HG02623 (cell line): ENCODE measurements at regions not wholly inside any gene's neighbourhood (a gene's known extent, or its start where the extent isn't known, plus 50 kb on each side); places are given as distances from the start of the nearest gene placed in this dataset.

ENCODE experiments used
- ATAC-seq: cut with Tn5 transposase; IDR thresholded peaks from one replicate; pipeline ENCODE4 v1.9.1; 2021; ENCODE audit warnings: moderate library complexity; ENCODE audit not compliant: unreplicated experiment

GRCh38 chr1:185515696-185516095 is 198.7 kb upstream of the IVNS1ABP start:
- no peak for ATAC-seq

DNA sequence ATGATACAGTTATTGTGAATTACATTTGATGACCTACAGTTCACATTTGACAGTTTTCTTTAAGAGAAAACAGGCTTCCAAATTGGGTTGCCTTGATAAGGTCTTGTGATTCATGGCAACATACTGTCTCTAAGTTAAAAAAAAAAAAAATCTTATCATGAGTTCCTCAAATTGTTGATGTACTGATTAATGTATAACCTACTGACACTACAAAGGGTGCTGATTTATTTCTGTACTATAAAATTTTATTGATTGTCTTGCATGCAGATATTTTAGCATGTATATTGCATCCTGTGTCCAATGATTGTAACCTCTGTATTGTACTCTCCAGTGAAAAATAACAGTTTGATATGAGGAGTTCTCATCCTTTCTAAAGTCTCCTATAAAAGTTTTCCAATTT is 197.3 kb upstream of the IVNS1ABP start:
- no peak for ATAC-seq

- ATAC-seq, result no peak
Measured at GRCh38 chr1:185512442-185512841, 195.4 kb upstream of the IVNS1ABP start.

- ATAC-seq, result no peak
Measured at GRCh38 chr1:185501099-185501498, 184.1 kb upstream of the IVNS1ABP start.

DNA sequence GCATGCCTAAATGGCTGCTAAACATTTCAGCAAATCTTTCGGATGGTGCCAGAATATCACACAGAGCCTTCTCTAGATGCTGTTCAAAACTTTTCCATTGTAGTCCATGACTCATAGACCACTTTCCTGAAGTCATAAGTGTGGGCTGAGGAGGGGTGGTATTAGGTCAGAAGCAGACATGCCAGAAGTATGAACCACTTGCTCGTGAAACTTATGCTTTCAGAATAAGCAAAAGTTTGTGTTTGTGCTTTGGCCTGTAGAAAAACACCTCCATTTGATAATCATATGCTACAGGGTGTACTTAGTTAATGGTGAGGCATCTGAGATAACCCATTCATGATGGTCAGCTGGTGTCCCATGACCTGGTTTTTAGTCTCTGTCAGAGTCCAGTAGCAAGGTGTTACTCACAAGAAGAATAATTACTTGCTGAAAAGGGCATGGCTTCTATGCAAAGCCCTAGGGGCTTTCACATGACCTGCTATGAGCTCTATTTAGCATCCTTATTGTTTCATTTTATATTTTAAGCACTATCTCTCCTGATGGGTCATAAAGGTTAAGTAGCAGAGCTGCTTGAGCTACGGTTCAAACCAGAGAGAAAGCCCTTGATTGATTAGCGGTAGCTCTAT is 183.1 kb upstream of the IVNS1ABP start:
- no peak for ATAC-seq

- no peak for ATAC-seq
Measured at GRCh38 chr1:185498207-185498606, 181.2 kb upstream of the IVNS1ABP start.

- no peak for ATAC-seq
Measured at GRCh38 chr1:185497177-185497576, 180.1 kb upstream of the IVNS1ABP start.

DNA sequence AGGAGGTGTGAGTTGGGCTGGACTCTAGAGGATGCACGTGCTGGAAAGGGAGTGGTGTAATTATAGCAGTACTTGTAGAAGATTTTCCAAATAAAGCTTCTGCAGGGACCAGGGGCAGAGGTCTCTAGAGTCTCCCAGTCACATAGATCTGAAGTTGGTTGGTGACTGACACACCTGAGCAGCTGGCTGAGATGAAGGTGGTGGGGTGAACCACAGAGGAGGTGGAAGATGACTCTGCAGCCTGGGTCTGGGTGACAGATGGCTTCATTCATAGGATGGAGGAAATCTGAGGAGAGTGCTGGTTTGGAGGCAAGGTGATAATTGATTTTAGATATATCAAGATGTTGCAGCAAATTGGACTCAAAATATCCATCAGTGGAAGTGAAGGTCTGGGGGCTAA is 178.9 kb upstream of the IVNS1ABP start:
- ATAC-seq, result no peak

DNA sequence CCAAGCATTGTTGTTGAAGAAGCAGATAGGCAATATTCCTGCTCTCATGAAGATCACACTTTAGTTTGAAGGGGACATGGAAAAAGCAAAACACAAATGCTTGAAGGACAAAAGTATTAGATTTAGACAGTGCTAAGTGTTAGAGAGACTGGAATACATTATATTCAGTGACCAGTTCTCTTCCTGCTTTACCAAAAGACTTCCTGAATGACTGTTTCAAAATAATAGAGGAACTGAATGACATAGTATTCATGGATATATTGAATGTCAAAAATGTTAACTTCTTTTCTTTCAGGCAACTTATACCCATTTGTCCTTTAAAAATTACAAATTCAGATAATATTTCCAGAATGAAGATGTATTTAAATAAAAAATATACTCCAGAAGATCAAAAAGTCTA is 178.0 kb upstream of the IVNS1ABP start:
- ATAC-seq, result no peak

GRCh38 chr1:185492089-185492825 is 175.2 kb upstream of the IVNS1ABP start:
- no peak for ATAC-seq

GRCh38 chr1:185491604-185492003 is 174.6 kb upstream of the IVNS1ABP start:
- no peak for ATAC-seq

DNA sequence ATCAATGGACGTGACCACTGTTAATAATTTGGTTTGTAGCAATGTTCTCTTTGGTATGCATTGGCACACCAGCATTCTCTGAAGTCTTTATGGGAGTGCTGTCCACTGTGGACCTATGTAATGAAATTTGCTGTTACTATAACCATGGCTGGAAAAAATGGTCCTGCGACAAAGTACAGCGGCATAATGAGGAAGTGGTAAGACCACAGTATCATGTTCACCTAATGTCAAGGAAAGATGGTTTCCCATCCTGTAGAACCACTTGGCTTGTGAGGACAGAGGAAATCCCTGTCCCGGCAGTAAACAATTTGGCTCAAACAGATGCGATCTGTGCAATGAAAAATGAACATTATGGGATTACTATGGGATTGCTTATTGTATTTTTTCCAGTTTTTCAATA is 173.9 kb upstream of the IVNS1ABP start:
- ATAC-seq, result no peak

DNA sequence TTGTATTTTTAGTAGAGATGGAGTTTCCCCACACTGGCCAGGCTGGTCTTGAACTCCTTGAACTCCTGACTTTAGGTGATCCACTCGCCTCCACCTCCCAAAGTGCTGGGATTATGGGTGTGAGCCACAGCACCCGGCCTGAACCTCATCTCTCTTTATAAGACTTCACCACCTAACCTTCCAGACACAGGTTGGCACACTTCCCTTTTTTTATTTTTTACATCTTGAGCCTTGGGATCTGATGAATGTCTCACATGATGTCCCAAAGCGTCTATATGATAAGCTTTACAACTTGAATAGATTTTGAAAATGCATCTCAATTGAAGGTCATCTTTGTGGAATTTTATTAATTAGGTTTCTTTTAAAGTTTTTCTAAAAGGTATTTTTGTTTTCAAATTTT is 172.4 kb upstream of the IVNS1ABP start:
- ATAC-seq, result no peak

GRCh38 chr1:185488808-185489207 is 171.8 kb upstream of the IVNS1ABP start:
- ATAC-seq, result no peak

GRCh38 chr1:185487936-185488335 is 170.9 kb upstream of the IVNS1ABP start:
- no peak for ATAC-seq

DNA sequence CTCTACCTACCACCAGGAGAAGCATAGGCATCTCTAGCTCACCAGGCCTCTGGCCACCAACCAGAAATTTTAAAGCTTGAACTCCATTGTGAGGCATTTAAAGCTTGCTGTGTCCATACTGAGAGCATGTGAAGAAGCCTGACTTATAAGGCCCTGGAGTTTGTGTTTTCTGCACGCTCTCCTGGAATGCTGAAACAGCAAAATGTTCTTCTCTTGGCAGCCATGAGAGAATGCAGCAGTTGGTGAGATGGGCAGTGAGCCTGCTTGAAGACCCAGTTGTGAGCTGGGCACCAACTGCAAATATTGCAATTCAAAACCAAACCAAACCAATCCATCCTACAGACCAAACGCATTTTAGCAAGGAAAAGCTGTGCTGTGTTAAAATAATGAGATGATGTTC is 170.0 kb upstream of the IVNS1ABP start:
- ATAC-seq, result no peak

GRCh38 chr1:185486346-185486745 is 169.3 kb upstream of the IVNS1ABP start:
- ATAC-seq, result no peak

GRCh38 chr1:185483664-185484450 is 166.8 kb upstream of the IVNS1ABP start:
- ATAC-seq, result no peak

GRCh38 chr1:185483217-185483616 is 166.2 kb upstream of the IVNS1ABP start:
- no peak for ATAC-seq

DNA sequence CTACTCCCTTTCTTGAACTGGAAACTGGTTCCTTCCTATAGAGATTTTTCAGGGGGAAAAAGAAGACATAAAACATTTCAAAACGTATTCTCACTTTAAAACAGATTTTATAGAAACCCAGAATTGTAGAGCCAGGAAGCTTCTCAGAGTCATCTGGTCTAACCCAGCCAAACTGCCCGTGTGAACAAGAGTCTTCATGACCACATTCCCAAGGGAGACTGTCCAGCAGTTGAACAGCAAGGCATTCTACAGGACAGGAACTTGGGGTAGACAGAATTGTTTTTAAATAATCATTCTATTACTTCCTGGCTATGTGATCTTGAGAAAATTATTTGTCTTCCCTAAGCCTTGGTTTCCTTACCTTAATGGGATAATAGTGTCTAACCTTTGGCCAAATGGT is 163.5 kb upstream of the IVNS1ABP start:
- ATAC-seq, result no peak

DNA sequence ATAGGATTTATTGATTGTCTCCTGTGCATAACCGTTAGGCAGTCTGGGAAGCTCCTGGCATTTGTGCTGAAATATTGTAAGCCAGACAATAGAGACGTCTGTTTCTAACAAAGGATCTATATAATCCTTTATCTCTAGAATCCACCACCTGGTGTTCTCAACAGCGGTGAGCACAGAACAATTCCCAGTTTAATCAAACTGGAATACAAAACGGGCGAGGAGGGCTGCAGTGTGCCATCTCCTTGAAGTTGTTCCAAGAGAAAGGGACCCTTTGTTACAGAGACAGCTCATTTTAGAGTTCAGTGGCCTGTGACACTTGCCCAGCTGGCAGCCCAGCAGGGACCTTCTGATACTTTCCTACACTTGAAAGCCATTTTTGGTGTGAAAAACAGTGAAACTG is 162.8 kb upstream of the IVNS1ABP start:
- no peak for ATAC-seq

GRCh38 chr1:185478877-185479276 is 161.8 kb upstream of the IVNS1ABP start:
- no peak for ATAC-seq
